H1 (cell line): ENCODE measurements at regions not wholly inside any gene's neighbourhood (a gene's known extent, or its start where the extent isn't known, plus 50 kb on each side); places are given as distances from the start of the nearest gene placed in this dataset.

ENCODE experiments used
- CTCF ChIA-PET: fragments of 300-600 bp; sonication (Branson Sonifier 250); formaldehyde crosslinking; loops from one replicate; lab custom pipeline; 2021; ENCODE audit not compliant: partially characterized antibody; lab: Charles Lee
- POLR2A ChIA-PET: fragments of 300-600 bp; sonication (Branson Sonifier 250); formaldehyde crosslinking; loops from one replicate; lab custom pipeline; 2021; ENCODE audit warnings: inconsistent platforms; ENCODE audit not compliant: partially characterized antibody; lab: Charles Lee
- DNase-seq, 2 experiments: peaks; one replicate each; pipeline versions ENCODE4 v3.0.0 to v3.0.0-alpha.2; 2010 to 2022; ENCODE audit warnings: low spot score in 2 of 2, low read depth in 1 of 2, mixed read lengths in 1 of 2
- FAIRE-seq: peaks from 2 replicates; lab custom pipeline; 2011; peaks lifted over from hg19 to GRCh38; lab: Jason Lieb, UNC
- H2AFZ ChIP-seq: 2 replicates; pipeline ENCODE4 v1.8.1; 2012; ENCODE audit warnings: low read length, inconsistent platforms
- H2AK5ac ChIP-seq: 2 replicates; pipeline ENCODE4 v1.6.1; 2013; ENCODE audit warnings: low read depth, low read length
- H2BK120ac ChIP-seq: replicated peaks from 2 replicates; pipeline ENCODE3; 2013; ENCODE audit warnings: low read depth, low read length, inconsistent platforms
- H2BK12ac ChIP-seq: 2 replicates; pipeline ENCODE4 v1.6.1; 2013; ENCODE audit warnings: low read depth, low read length
- H2BK15ac ChIP-seq: 2 replicates; pipeline ENCODE4 v1.6.1; 2013; ENCODE audit warnings: low read length
- H2BK20ac ChIP-seq: 2 replicates; pipeline ENCODE4 v1.6.1; 2013; ENCODE audit warnings: low read length
- H2BK5ac ChIP-seq: 2 replicates; pipeline ENCODE4 v1.6.1; 2013; ENCODE audit warnings: low read depth, low read length
- H3K14ac ChIP-seq: 2 replicates; pipeline ENCODE4 v1.6.1; 2013; ENCODE audit warnings: inconsistent platforms; ENCODE audit not compliant: insufficient read length
- H3K18ac ChIP-seq: 2 replicates; pipeline ENCODE4 v1.6.1; 2013; ENCODE audit warnings: low read length; ENCODE audit errors: extremely low read depth
- H3K23ac ChIP-seq: 2 replicates; pipeline ENCODE4 v1.6.1; 2013; ENCODE audit warnings: inconsistent platforms; ENCODE audit not compliant: insufficient read length
- H3K23me2 ChIP-seq: 2 replicates; pipeline ENCODE4 v1.6.1; 2013; ENCODE audit warnings: low read depth, low read length
- H3K27ac ChIP-seq: 2 replicates; pipeline ENCODE4 v1.6.1; 2011; ENCODE audit warnings: low read depth, low read length, inconsistent platforms
- H3K27me3 ChIP-seq, 4 experiments: replicated peaks in 1 of 4; 1 replicate in 1 of 4; 2 replicates in 3 of 4; pipeline versions ENCODE4 v1.6.1 to v1.8.1; 2011 to 2013; ENCODE audit warnings: low read length in 3 of 4, mild to moderate bottlenecking in 3 of 4, inconsistent platforms in 2 of 4, mixed read lengths in 2 of 4, moderate library complexity in 1 of 4; ENCODE audit not compliant: control insufficient read depth in 3 of 4, insufficient read depth in 3 of 4; ENCODE audit errors: extremely low read depth in 1 of 4
- H3K36me3 ChIP-seq, 4 experiments: 2 replicates each; pipeline versions ENCODE4 v1.6.1 to v1.8.1; 2011 to 2013; ENCODE audit warnings: mild to moderate bottlenecking in 4 of 4, low read length in 3 of 4, moderate library complexity in 2 of 4, control low read depth in 1 of 4, inconsistent platforms in 1 of 4; ENCODE audit not compliant: insufficient read depth in 4 of 4, control insufficient read depth in 2 of 4
- H3K4ac ChIP-seq: replicated peaks from 2 replicates; pipeline ENCODE3; 2013; ENCODE audit warnings: low read length, low read depth, mixed read lengths, inconsistent platforms; ENCODE audit not compliant: insufficient read length
- H3K4me1 ChIP-seq, 4 experiments: replicated peaks in 1 of 4; 1 replicate in 1 of 4; 2 replicates in 3 of 4; pipeline versions ENCODE4 v1.6.1 to v1.8.1; 2011 to 2013; ENCODE audit warnings: low read length in 3 of 4, inconsistent platforms in 2 of 4, mixed read lengths in 1 of 4; ENCODE audit not compliant: insufficient read depth in 4 of 4, control insufficient read depth in 3 of 4
- H3K4me2 ChIP-seq, 2 experiments: 2 replicates each; pipeline versions ENCODE4 v1.6.1 to v1.8.1; 2011 to 2013; ENCODE audit warnings: low read depth in 2 of 2, low read length in 2 of 2, control low read depth in 1 of 2, inconsistent platforms in 1 of 2, mild to moderate bottlenecking in 1 of 2; ENCODE audit not compliant: insufficient read depth in 1 of 2
- H3K4me3 ChIP-seq, 4 experiments: fragments of 200-600, 300-600 bp in 1 of 4; sonication (generic), shearing (Covaris generic), sonication (Bioruptor Twin) in 1 of 4; 2 replicates each; pipeline versions ENCODE4 v1.5.1 to v1.8.1; 2011 to 2016; ENCODE audit warnings: low read length in 4 of 4, low read depth in 3 of 4, control low read depth in 2 of 4, inconsistent platforms in 2 of 4, mild to moderate bottlenecking in 2 of 4, mixed read lengths in 1 of 4, moderate library complexity in 1 of 4; ENCODE audit not compliant: insufficient read depth in 2 of 4; ENCODE audit errors: extremely low read depth in 1 of 4
- H3K56ac ChIP-seq: replicated peaks from 2 replicates; pipeline ENCODE3; 2013; ENCODE audit warnings: low read depth, mild to moderate bottlenecking, mixed read lengths, low read length, inconsistent platforms; ENCODE audit not compliant: insufficient read length
- H3K79me1 ChIP-seq: 2 replicates; pipeline ENCODE4 v1.6.1; 2013; ENCODE audit warnings: low read depth, low read length, control low read depth
- H3K79me2 ChIP-seq, 2 experiments: 2 replicates each; pipeline versions ENCODE4 v1.6.1 to v1.8.1; 2012 to 2013; ENCODE audit warnings: low read length in 2 of 2, mild to moderate bottlenecking in 2 of 2, inconsistent platforms in 1 of 2; ENCODE audit not compliant: insufficient read depth in 2 of 2, control insufficient read depth in 1 of 2
- H3K9ac ChIP-seq, 4 experiments: replicated peaks in 1 of 4; 1 replicate in 1 of 4; 2 replicates in 3 of 4; pipeline versions ENCODE4 v1.6.1 to v1.8.1; 2011 to 2013; ENCODE audit warnings: low read depth in 3 of 4, low read length in 3 of 4, control low read depth in 2 of 4, mild to moderate bottlenecking in 2 of 4, moderate library complexity in 2 of 4, inconsistent platforms in 1 of 4; ENCODE audit errors: extremely low read depth in 1 of 4
- H3K9me3 ChIP-seq, 2 experiments: 2 replicates each; pipeline versions ENCODE4 v1.6.1 to v1.8.1; 2012 to 2013; ENCODE audit warnings: mild to moderate bottlenecking in 2 of 2, moderate library complexity in 2 of 2, control low read depth in 1 of 2, inconsistent platforms in 1 of 2, low read depth in 1 of 2, low read length in 1 of 2, mixed read lengths in 1 of 2; ENCODE audit not compliant: insufficient read depth in 2 of 2
- H4K20me1 ChIP-seq, 2 experiments: replicated peaks in 1 of 2; 2 replicates each; pipeline versions ENCODE3 to v1.8.1; 2011 to 2013; ENCODE audit warnings: inconsistent platforms in 2 of 2, low read length in 2 of 2, mild to moderate bottlenecking in 1 of 2; ENCODE audit not compliant: insufficient read depth in 2 of 2, control insufficient read depth in 1 of 2
- H4K5ac ChIP-seq: 2 replicates; pipeline ENCODE4 v1.6.1; 2013; ENCODE audit warnings: low read length, low read depth, mixed read lengths, inconsistent platforms; ENCODE audit not compliant: insufficient read length
- H4K8ac ChIP-seq: 2 replicates; pipeline ENCODE4 v1.8.0; 2013; ENCODE audit warnings: mild to moderate bottlenecking, moderate library complexity, low read length, inconsistent platforms; ENCODE audit not compliant: insufficient read depth; ENCODE audit errors: extremely low read depth
- H4K91ac ChIP-seq: replicated peaks from 2 replicates; pipeline ENCODE3; 2013; ENCODE audit warnings: low read length, mixed read lengths, inconsistent platforms; ENCODE audit not compliant: insufficient read length
- BCL11A ChIP-seq, 2 experiments: IDR thresholded peaks; one replicate each; pipeline ENCODE4 v1.6.1; 2011; ENCODE audit warnings: low read depth in 2 of 2, low read length in 2 of 2, mild to moderate bottlenecking in 2 of 2
- BRCA1 ChIP-seq: IDR thresholded peaks from 2 replicates; pipeline ENCODE4 v1.6.1; 2012; ENCODE audit warnings: low read depth, low read length, improper control_type of control experiment
- CBX8 ChIP-seq: fragments of 300-800, 300-1000 bp; sonication (generic); IDR thresholded peaks from 2 replicates; pipeline ENCODE4 v1.7.1; 2016; ENCODE audit warnings: low read depth, low read length, borderline replicate concordance
- EGR1 ChIP-seq: IDR thresholded peaks from 2 replicates; pipeline ENCODE4 v1.6.1; 2011; ENCODE audit warnings: low read depth, low read length, borderline replicate concordance
- FOSL1 ChIP-seq: IDR thresholded peaks from 2 replicates; pipeline ENCODE4 v1.6.1; 2011; ENCODE audit warnings: mild to moderate bottlenecking, low read depth, low read length, moderate library complexity; ENCODE audit not compliant: insufficient read depth
- GABPA ChIP-seq: IDR thresholded peaks from 2 replicates; pipeline ENCODE4 v1.6.1; 2011; ENCODE audit warnings: mild to moderate bottlenecking, low read length, moderate library complexity, borderline replicate concordance; ENCODE audit not compliant: insufficient read depth
- HDAC2 ChIP-seq, 2 experiments: fragments of 300-600 bp in 1 of 2; sonication (generic) in 1 of 2; IDR thresholded peaks; 2 replicates each; pipeline ENCODE4 v1.6.1; 2011 to 2012; ENCODE audit warnings: low read depth in 2 of 2, low read length in 2 of 2, mild to moderate bottlenecking in 2 of 2, moderate library complexity in 2 of 2, borderline replicate concordance in 1 of 2, inconsistent platforms in 1 of 2
- RAD21 ChIP-seq, 2 experiments: IDR thresholded peaks in 1 of 2; conservative IDR thresholded peaks in 1 of 2; 2 replicates each; pipeline ENCODE4 v1.6.1; 2011; ENCODE audit warnings: low read depth in 2 of 2, low read length in 2 of 2, improper control_type of control experiment in 1 of 2, inconsistent platforms in 1 of 2, mild to moderate bottlenecking in 1 of 2, moderate library complexity in 1 of 2
- RNF2 ChIP-seq: fragments of 200-900, 300-1000 bp; sonication (generic); IDR thresholded peaks from 2 replicates; pipeline ENCODE4 v1.7.1; 2016; ENCODE audit warnings: borderline replicate concordance, low read depth, mild to moderate bottlenecking, antibody characterized with exemption, low read length; ENCODE audit not compliant: poor library complexity, severe bottlenecking; ENCODE audit errors: missing control alignments
- SP1 ChIP-seq: IDR thresholded peaks from 2 replicates; pipeline ENCODE4 v1.6.1; 2011; ENCODE audit warnings: low read depth, low read length
- TAF1 ChIP-seq: IDR thresholded peaks from 2 replicates; pipeline ENCODE4 v1.6.1; 2011; ENCODE audit warnings: mild to moderate bottlenecking, low read depth, low read length
- TAF7 ChIP-seq: optimal IDR thresholded peaks from 2 replicates; pipeline ENCODE3; 2011; ENCODE audit warnings: low read depth, mild to moderate bottlenecking, inconsistent platforms, low read length, moderate library complexity, borderline replicate concordance
- USF2 ChIP-seq: IDR thresholded peaks from 2 replicates; pipeline ENCODE4 v1.6.1; 2011; ENCODE audit warnings: low read length, improper control_type of control experiment
- WGBS, 2 experiments: shearing (Covaris generic) in 1 of 2; methylation state at CpG; one replicate each; pipeline versions ENCODE4 v1.1.6 to v1.1.7; 2013 to 2015; ENCODE audit warnings: low lambda C conversion rate in 2 of 2, mixed read lengths in 2 of 2, inconsistent platforms in 1 of 2, low coverage in 1 of 2, missing lambda C conversion rate in 1 of 2; ENCODE audit not compliant: insufficient replicate concordance in 2 of 2, insufficient coverage in 1 of 2, insufficient read length in 1 of 2; ENCODE audit errors: extremely low coverage in 1 of 2, missing lambda C conversion rate in 1 of 2; 5-methylcytosine and 5-hydroxymethylcytosine counted together

GRCh38 chr3:5694266-5694665 lies 506.8 kb downstream of the EDEM1 start:
- H3K4ac ChIP-seq: no peak overlapping the region
- no peak overlapping the region for H3K14ac ChIP-seq
- no peak overlapping the region for H2BK5ac ChIP-seq
- H3K56ac ChIP-seq: no peak overlapping the region
- ChIA-PET CTCF (no interaction called here), POLR2A (no interaction called here)
- DNase-seq (no peak), FAIRE-seq (no peak)
- no peak overlapping the region for H3K23ac ChIP-seq
- no peak overlapping the region for H3K4me3 ChIP-seq
- H3K18ac ChIP-seq: no peak overlapping the region
- no peaks in the 10 kb centered on the region for H3K9me3 ChIP-seq
- H2BK15ac ChIP-seq: no peak overlapping the region
- H3K9ac ChIP-seq: no peak overlapping the region
- H2AK5ac ChIP-seq: no peak overlapping the region
- no peaks in the 10 kb centered on the region for H3K23me2 ChIP-seq
- H3K4me2 ChIP-seq: no peak overlapping the region
- H2BK20ac ChIP-seq: no peak overlapping the region
- 91% methylated on average over 1 of the region's 1 CpG; no CpG with 5 or more reads in 1 of the 2 experiments for WGBS, 2 experiments
- H3K4me1 ChIP-seq: 0 out of 7 replicates have a peak, but pooled peaks cover 0 to 2% (median 0%) of the 10 kb centered on the region in 4 experiments
- no peaks in the 10 kb centered on the region for H3K79me1 ChIP-seq
- no peak overlapping the region for H4K5ac ChIP-seq
- H3K27me3 ChIP-seq: no peaks in the 10 kb centered on the region
- H3K36me3 ChIP-seq: no peaks in the 10 kb centered on the region
- no peak overlapping the region for H4K91ac ChIP-seq
- no peak overlapping the region for H2AFZ ChIP-seq
- H3K79me2 ChIP-seq: no peaks in the 10 kb centered on the region
- H2BK12ac ChIP-seq: no peak overlapping the region
- no peak overlapping the region for H3K27ac ChIP-seq
- no peaks in the 10 kb centered on the region for H4K20me1 ChIP-seq
- no peak overlapping the region for H4K8ac ChIP-seq
- no peak overlapping the region for H2BK120ac ChIP-seq
- TF ChIP-seq USF2 (no peak), TAF7 (no peak), RNF2 (no peak), GABPA (no peak), EGR1 (no peak), CBX8 (no peak), HDAC2 (IDR thresholded peaks at IDR 0.05; ENCODE audit: borderline replicate concordance in 1 of 2, low read depth in 2 of 2, low read length in 2 of 2) (no peak), TAF1 (no peak), SP1 (no peak), BCL11A (IDR thresholded peaks at IDR 0.05; ENCODE audit: low read depth in 2 of 2, low read length in 2 of 2) (no peak), FOSL1 (no peak), RAD21 (IDR thresholded peaks at IDR 0.05 in 1 of 2, conservative IDR thresholded peaks at IDR 0.05 in 1 of 2; ENCODE audit: low read depth in 2 of 2, low read length in 2 of 2) (no peak), BRCA1 (no peak)
